Activated CD8-positive, alpha-beta memory T cell treated with anti-CD3 and anti-CD28 coated beads for 24 hours (primary cell): ENCODE measurements at regions not wholly inside any gene's neighbourhood (a gene's known extent, or its start where the extent isn't known, plus 50 kb on each side); places are given as distances from the start of the nearest gene placed in this dataset.

ENCODE experiments used
- DNase-seq: peaks from one replicate; pipeline ENCODE4 v3.0.0-alpha.2; 2020

- DNase-seq, result no peak
Observed at GRCh38 chr16:50866806-50867205, 124.9 kb downstream of the CYLD start.

GRCh38 chr16:50864386-50864785 is 122.5 kb downstream of the CYLD start:
- DNase-seq, result no peak

- no peak for DNase-seq
Observed at GRCh38 chr16:50863644-50864144, 121.8 kb downstream of the CYLD start.

GRCh38 chr16:50862818-50863643 is 121.1 kb downstream of the CYLD start:
- DNase-seq, result no peak

- no peak for DNase-seq
Observed at GRCh38 chr16:50861970-50862411, 120.1 kb downstream of the CYLD start.

- no peak for DNase-seq
Observed at GRCh38 chr16:50861451-50861850, 119.6 kb downstream of the CYLD start.

- DNase-seq, result no peak
Observed at GRCh38 chr16:50859628-50860360, 117.9 kb downstream of the CYLD start.

GRCh38 chr16:50858877-50859627 is 117.2 kb downstream of the CYLD start:
- no peak for DNase-seq

- no peak for DNase-seq
Observed at GRCh38 chr16:50858376-50858775, 116.5 kb downstream of the CYLD start.

- no peak for DNase-seq
Observed at GRCh38 chr16:50857881-50858280, 116.0 kb downstream of the CYLD start.

GRCh38 chr16:50856991-50857390 is 115.1 kb downstream of the CYLD start:
- no peak for DNase-seq

GRCh38 chr16:50853329-50853728 is 111.4 kb downstream of the CYLD start:
- no peak for DNase-seq
